Testis (tissue), 2 donors: ENCODE measurements at regions not wholly inside any gene's neighbourhood (a gene's known extent, or its start where the extent isn't known, plus 50 kb on each side); places are given as distances from the start of the nearest gene placed in this dataset.

Experiments
- POLR2A ChIP-seq: fragments of 450-650 bp; IDR thresholded peaks from one replicate; pipeline ENCODE4 v1.6.1; 2017; ENCODE audit warnings: antibody characterized with exemption, mild to moderate bottlenecking, moderate library complexity
- TF ChIP-seq, protein P1 (sequence below), 3 experiments: fragments of 450-650 bp in 2 of 3; fragments of 200-600 bp in 1 of 3; sonication (generic) in 1 of 3; IDR thresholded peaks; one replicate each; pipeline ENCODE4 v1.5.1; 2016 to 2019; ENCODE audit warnings: antibody characterized with exemption in 3 of 3, mild to moderate bottlenecking in 2 of 3, moderate library complexity in 1 of 3

DNA sequence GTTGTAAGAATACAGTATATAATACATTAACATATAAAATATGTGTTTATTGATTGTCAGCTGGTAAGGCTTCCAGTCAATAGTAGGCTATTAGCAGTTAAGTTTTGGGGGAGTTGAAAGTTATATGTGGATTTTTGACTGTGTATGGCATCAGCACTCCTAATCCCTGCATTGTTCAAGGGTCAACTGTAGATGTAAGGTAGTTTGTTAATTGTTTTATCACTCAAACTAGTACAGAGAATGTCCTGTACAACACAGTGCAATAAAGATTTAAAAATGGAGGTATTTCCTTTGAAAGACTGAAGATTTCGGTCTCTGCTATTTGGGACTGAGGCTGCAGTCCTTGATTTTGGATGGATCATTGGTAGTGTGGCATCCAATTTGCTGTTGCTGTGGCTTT is 484.4 kb downstream of the KDM4C start:
- TF ChIP-seq POLR2A: no peak
- TF ChIP-seq, protein P1, sequence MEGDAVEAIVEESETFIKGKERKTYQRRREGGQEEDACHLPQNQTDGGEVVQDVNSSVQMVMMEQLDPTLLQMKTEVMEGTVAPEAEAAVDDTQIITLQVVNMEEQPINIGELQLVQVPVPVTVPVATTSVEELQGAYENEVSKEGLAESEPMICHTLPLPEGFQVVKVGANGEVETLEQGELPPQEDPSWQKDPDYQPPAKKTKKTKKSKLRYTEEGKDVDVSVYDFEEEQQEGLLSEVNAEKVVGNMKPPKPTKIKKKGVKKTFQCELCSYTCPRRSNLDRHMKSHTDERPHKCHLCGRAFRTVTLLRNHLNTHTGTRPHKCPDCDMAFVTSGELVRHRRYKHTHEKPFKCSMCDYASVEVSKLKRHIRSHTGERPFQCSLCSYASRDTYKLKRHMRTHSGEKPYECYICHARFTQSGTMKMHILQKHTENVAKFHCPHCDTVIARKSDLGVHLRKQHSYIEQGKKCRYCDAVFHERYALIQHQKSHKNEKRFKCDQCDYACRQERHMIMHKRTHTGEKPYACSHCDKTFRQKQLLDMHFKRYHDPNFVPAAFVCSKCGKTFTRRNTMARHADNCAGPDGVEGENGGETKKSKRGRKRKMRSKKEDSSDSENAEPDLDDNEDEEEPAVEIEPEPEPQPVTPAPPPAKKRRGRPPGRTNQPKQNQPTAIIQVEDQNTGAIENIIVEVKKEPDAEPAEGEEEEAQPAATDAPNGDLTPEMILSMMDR (IDR thresholded peaks at IDR 0.05): no peak
